Thyroid gland (tissue), 4 donors: ENCODE measurements at regions not wholly inside any gene's neighbourhood (a gene's known extent, or its start where the extent isn't known, plus 50 kb on each side); places are given as distances from the start of the nearest gene placed in this dataset.

Experiments
- DNase-seq, 2 donors: peaks; one replicate each; pipeline ENCODE4 v3.0.0-alpha.2; 2019
- H3K27ac ChIP-seq, 3 donors: fragments of 200-600 bp; sonication (generic); 1 replicate in 2 of 3; 2 replicates in 1 of 3; pipeline ENCODE4 v1.5.1; 2016 to 2019; ENCODE audit warnings: mild to moderate bottlenecking in 1 of 3, moderate library complexity in 1 of 3
- H3K27me3 ChIP-seq: fragments of 200-600 bp; sonication (generic); one replicate; pipeline ENCODE4 v1.5.1; 2019
- H3K36me3 ChIP-seq, 2 donors: fragments of 200-600 bp; sonication (generic); one replicate each; pipeline ENCODE4 v1.5.1; 2016 to 2019
- H3K4me1 ChIP-seq, 2 donors: fragments of 200-600 bp; sonication (generic); one replicate each; pipeline ENCODE4 v1.5.1; 2017 to 2019
- H3K4me3 ChIP-seq, 3 donors: fragments of 200-600 bp; sonication (generic); replicated peaks in 1 of 3; 1 replicate in 2 of 3; 2 replicates in 1 of 3; pipeline ENCODE4 v1.5.1; 2016; ENCODE audit warnings: mild to moderate bottlenecking in 1 of 3
- H3K9me3 ChIP-seq: fragments of 200-600 bp; sonication (generic); one replicate; pipeline ENCODE4 v1.5.1; 2017
- CTCF ChIP-seq, 6 experiments: fragments of 200-600 bp in 3 of 6; fragments of 450-650 bp in 3 of 6; sonication (generic) in 3 of 6; IDR thresholded peaks; one replicate each; pipeline ENCODE4 v1.5.1; 2016 to 2019; ENCODE audit warnings: antibody characterized with exemption in 6 of 6, mild to moderate bottlenecking in 2 of 6, inconsistent platforms in 1 of 6, moderate library complexity in 1 of 6
- POLR2A ChIP-seq, 2 donors: fragments of 450-650 bp; IDR thresholded peaks; one replicate each; pipeline ENCODE4 v1.6.1; 2017; ENCODE audit warnings: antibody characterized with exemption in 2 of 2, mild to moderate bottlenecking in 2 of 2, moderate library complexity in 1 of 2
- WGBS, 2 donors: methylation state at CpG; one replicate each; pipeline ENCODE4 v1.1.5; 2017; 5-methylcytosine and 5-hydroxymethylcytosine counted together
- intact Hi-C: fragments of 100-400 bp; cut with DNase I; formaldehyde crosslinking; loops from one replicate; pipeline ENCODE4 v1.15.1; 2023

DNA sequence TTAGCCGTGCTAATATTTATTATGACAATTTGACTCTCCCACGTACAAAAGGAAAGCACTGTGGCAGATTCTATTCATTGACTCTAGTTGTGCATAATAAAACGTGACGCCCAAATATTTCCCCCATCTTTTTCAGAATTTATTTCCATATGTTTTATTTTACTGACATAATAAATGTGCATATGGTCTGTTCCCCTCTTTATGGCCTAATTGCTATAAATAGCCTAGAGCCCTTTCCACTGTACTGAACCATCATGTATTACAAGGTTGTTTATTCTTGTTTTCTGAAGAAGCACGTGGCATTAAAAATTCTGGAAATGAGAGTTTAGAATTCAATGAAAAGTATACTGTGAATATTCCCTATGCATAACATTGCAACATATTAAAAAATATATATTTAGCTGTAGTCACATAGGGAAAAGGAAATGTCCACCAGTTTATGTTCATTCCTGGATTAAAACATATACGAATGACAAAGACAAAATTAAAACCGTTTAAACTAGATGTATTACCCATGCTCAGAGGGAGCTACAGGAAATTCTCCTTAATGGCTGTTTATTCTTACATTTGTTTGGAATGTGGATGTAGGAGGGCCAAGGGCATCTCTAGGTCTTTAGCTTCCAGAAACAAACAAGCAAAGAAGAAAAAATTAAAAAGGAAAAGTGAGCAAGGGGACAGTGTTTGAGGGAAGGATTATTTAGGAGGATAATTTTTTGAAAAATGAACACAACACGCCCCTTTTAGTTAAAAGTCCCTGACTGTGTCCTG is 122.1 kb upstream of the MMADHC start:
- 85 to 87% methylated on average over 8 of the region's 8 CpGs for WGBS, 2 donors
- TF ChIP-seq POLR2A (IDR thresholded peaks at IDR 0.05): no peak
- no peak for TF ChIP-seq CTCF (IDR thresholded peaks at IDR 0.05)
- DNase-seq: no peak
- no peaks in the 10 kb centered on the region for H3K4me1 ChIP-seq
- intact Hi-C loops: no loop called here
- no peak overlapping the region for H3K4me3 ChIP-seq
- H3K36me3 ChIP-seq: no peaks in the 10 kb centered on the region
- no peaks in the 10 kb centered on the region for H3K9me3 ChIP-seq
- H3K27ac ChIP-seq: no peak overlapping the region
- no peaks in the 10 kb centered on the region for H3K27me3 ChIP-seq

DNA sequence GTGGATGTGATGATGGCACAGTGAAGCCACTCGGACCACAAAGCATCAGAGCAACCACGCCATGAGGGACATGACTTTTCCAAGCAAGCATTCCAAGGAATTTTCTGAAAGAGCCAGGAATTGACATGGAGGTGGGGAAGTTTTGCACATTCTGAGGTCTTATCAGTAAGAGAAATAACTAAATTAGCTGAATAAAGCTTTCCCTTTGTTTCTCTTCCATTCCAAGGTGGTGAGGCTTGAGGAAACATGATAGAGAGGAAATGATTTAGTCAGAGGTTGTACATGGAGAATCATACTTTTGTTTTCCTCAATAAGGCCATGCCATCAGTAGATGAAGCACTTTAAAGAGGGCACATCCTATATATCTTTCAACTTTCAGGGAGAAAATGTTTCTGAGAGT is 115.7 kb upstream of the MMADHC start:
- 92 to 98% methylated on average over 2 of the region's 2 CpGs for WGBS, 2 donors
- Histone ChIP-seq H3K27ac (no peak overlapping the region), H3K36me3 (no peaks in the 10 kb centered on the region), H3K4me1 (no peaks in the 10 kb centered on the region), H3K4me3 (no peak overlapping the region), H3K9me3 (no peaks in the 10 kb centered on the region), H3K27me3 (no peaks in the 10 kb centered on the region)
- no peak for DNase-seq
- TF ChIP-seq POLR2A (IDR thresholded peaks at IDR 0.05) (no peak), CTCF (IDR thresholded peaks at IDR 0.05) (no peak)
- intact Hi-C loops: no loop called here

DNA sequence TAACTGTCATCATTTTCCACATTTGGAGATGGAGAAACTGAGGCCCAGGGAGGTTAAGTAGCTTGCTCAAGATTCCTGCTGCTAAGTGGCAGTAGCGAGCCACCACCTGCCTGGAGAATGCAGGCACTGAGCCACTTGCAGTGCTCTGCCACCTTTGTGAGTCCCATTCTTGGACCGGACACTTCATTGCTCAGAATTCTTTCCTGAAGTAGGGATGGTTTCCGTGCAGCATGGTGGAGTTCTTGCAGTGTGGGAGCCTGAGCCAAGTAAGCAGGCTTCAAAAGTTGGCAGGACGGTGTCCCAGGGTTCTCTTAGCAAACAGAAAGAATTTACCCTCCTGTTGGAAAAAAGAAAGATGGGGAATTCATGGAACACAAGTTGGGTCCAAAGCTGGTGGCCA is 115.0 kb upstream of the MMADHC start:
- peak; percentile 27 to 52 for DNase-seq
- intact Hi-C loops: no loop called here
- Histone ChIP-seq H3K9me3 (no peaks in the 10 kb centered on the region), H3K27me3 (no peaks in the 10 kb centered on the region), H3K4me3 (no peak overlapping the region), H3K27ac (no peak overlapping the region), H3K4me1 (no peaks in the 10 kb centered on the region), H3K36me3 (no peaks in the 10 kb centered on the region)
- TF ChIP-seq CTCF (IDR thresholded peaks at IDR 0.05) (no peak), POLR2A (IDR thresholded peaks at IDR 0.05) (no peak)
- WGBS, 2 donors: 52% methylated on average over 4 of the region's 4 CpGs

- Histone ChIP-seq H3K27me3 (no peaks in the 10 kb centered on the region), H3K9me3 (no peaks in the 10 kb centered on the region), H3K4me1 (no peaks in the 10 kb centered on the region), H3K36me3 (no peaks in the 10 kb centered on the region), H3K4me3 (no peak overlapping the region), H3K27ac (no peak overlapping the region)
- intact Hi-C loops: no loop called here
- TF ChIP-seq POLR2A (IDR thresholded peaks at IDR 0.05): no peak
- no peak for TF ChIP-seq CTCF (IDR thresholded peaks at IDR 0.05)
- 93 to 98% methylated on average over 2 of the region's 2 CpGs for WGBS, 2 donors
- no peak for DNase-seq
Observed at GRCh38 chr2:149701241-149701640, 113.7 kb upstream of the MMADHC start.

GRCh38 chr2:149692961-149693396 is 105.4 kb upstream of the MMADHC start:
- Histone ChIP-seq H3K4me1 (no peaks in the 10 kb centered on the region), H3K9me3 (no peaks in the 10 kb centered on the region), H3K36me3 (no peaks in the 10 kb centered on the region), H3K4me3 (no peak overlapping the region), H3K27ac (no peak overlapping the region), H3K27me3 (no peaks in the 10 kb centered on the region)
- 78 to 79% methylated on average over 3 of the region's 3 CpGs for WGBS, 2 donors
- TF ChIP-seq POLR2A (IDR thresholded peaks at IDR 0.05) (no peak), CTCF (IDR thresholded peaks at IDR 0.05) (no peak)
- intact Hi-C loops: no loop called here
- no peak for DNase-seq
